Limb (tissue), 2 donors: ENCODE measurements at regions not wholly inside any gene's neighbourhood (a gene's known extent, or its start where the extent isn't known, plus 50 kb on each side); places are given as distances from the start of the nearest gene placed in this dataset.

Experiments used
- DNase-seq, 2 donors: peaks; one replicate each; pipeline ENCODE4 v3.0.0-alpha.2; 2016; ENCODE audit errors: extremely low spot score in 2 of 2

DNA sequence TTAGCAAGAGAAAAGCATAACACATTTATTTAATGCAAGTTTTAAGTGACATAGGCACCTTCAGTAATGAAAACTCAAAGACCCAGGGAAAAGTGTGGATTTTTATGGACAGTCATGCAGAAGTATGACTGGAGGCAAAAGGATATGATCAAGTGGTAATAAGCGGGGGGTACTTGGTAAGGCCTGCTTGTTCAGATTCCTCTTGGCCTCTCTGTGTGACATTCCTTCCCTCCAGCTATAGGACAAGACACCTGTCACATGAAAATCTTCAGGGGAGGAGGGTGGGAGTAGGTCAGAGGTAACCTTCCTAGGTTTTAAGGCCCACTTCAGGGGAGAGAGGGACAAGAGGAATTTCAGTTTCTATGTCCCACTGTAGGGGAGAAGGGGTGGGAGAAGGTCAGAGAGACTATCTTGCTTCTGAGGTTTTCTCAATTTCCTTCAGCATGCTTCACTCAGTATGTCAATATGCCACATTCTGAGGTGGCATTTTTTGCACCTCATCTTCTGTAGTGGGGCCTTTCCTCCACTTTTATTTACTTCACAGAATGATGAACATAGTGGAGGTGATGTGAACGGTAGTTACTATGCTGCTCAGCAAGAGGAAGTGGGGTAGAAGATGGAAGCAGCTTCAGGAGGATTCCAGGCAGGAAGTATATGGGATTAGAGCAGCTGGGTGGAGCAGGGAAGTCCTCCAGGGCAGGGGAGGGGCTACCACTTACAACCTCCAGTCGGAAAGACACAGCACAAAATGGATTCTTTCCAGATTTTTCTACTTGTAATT, 73.2 kb upstream of the RFC3 start:
- no peak for DNase-seq

DNA sequence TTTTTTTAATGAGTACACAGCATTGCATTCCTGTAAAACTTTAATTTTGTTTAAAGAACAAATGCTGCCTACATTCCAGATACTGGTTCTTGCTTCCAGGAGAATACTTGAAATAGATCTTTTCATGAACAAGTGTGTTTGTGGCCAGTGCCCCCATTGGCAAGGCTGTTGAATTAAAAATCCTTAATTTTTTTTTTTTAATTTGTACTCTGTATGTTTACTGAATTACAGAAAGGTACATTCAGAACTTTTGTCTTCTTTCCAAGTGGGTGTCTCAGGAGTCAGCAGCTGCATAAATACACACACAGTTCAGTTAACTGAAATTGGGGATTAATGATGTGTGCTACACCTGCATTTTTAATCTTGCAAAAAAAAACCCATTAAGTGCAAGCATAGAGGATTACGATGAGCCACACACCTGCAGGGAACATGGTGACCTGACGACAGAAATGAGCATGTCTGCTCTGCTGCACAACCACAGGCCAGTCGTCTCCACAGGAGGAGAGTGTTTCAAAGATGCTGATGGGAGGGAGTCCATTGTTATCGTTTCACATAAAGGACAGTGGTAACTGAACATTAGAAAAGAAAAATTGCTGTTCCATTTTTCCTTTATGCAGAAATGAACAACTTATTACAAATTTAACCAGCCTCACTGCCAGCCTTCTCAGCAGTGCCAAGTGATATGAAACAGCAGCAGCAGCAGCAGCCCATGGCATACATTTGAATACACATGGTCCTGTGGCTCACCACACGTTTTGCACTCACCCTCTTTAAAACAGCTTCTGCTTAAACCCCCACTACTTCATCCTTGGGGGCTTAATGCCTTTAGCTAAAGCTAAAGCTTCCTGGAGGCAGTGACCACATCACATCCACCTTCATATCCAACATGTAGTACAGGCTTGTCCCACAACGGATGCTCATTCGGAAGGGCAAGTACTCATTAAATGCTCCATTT, 72.3 kb upstream of the RFC3 start:
- no peak for DNase-seq

DNA sequence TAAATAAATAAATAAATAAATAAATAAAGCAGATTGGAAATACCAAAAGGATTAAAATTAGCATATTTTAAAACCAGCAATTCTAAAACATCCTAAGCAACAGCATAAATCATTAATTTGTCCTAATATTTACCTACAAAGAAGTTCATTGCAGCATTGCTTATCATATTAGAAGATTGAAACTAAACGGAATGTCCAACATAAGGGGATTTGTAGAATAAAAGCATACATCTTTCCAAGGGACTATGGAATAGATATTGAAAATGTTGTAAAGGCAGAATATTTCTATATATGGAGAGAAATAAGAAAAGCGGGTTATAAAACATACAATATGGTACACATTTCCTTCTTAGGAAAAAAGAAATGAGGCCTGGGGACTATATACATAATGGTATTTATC, 71.1 kb upstream of the RFC3 start:
- DNase-seq: no peak

DNA sequence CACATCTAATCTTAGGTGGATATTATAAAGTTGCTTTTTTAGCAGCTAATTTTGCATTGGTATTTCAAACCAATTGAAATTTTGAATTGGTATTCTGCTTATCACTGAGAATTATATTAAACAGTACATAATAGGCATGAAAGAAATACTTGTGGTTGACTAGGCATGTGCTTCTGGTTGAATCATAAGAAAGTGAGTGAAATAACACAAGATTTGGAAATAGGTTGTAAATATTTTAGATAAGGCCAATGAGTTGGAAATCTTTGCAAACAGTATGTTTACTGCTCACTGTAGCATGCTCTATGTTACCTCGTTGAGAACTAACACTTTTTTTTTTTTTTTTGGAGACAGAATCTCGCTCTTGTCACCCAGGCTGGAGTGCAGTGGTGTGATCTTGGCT, 66.8 kb upstream of the RFC3 start:
- no peak for DNase-seq

DNA sequence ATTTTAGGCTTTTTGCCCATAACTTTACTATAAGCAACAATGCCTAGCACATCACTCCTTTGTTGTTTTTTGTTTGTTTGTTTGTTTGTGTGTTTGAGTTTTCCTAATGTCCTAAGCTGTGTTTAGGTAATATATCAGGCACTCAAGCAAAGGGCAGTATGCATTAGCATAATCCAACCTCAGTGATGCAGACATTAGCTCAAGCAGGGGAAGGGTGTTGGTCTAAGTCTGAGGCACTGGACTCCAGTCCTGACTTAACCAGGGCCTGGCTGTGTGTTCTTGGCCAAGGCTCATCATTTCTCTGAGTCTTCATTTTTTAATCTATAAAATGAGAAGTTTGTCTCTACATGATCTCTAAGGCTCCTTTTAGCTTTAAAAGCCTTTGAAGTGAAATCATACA, 65.9 kb upstream of the RFC3 start:
- DNase-seq: no peak

DNA sequence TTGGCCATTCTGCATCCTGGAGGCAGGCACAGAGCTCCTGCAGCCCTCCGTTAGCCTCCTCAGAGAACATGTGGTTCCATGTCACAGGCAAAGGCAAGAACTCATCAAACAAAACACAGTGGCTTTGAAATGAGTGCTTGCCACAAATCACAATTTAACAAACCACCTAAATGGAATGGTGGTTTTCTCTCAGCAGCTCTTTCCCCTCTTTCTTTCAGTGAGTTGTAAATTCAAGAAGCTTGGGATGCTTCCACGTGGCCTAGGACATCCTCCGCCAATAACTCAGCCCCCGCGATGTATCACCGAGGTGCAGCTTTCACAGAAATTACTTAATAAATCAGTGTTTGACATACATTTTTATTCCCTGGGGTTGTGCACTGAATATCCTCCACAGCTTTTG, 65.4 kb upstream of the RFC3 start:
- no peak for DNase-seq

- DNase-seq: no peak
These were observed 61.0 kb upstream of the RFC3 start for GRCh38 chr13:33756929-33757328.

- no peak for DNase-seq
These were observed 60.2 kb upstream of the RFC3 start for GRCh38 chr13:33757713-33758112.

- DNase-seq: no peak
These were observed 59.8 kb upstream of the RFC3 start for GRCh38 chr13:33758113-33758512.

GRCh38 chr13:33761740-33762139, 56.2 kb upstream of the RFC3 start:
- DNase-seq: no peak

- DNase-seq: no peak
These were observed 54.9 kb upstream of the RFC3 start for GRCh38 chr13:33763021-33763420.

- DNase-seq: no peak
These were observed 53.2 kb upstream of the RFC3 start for GRCh38 chr13:33764716-33765115.

DNA sequence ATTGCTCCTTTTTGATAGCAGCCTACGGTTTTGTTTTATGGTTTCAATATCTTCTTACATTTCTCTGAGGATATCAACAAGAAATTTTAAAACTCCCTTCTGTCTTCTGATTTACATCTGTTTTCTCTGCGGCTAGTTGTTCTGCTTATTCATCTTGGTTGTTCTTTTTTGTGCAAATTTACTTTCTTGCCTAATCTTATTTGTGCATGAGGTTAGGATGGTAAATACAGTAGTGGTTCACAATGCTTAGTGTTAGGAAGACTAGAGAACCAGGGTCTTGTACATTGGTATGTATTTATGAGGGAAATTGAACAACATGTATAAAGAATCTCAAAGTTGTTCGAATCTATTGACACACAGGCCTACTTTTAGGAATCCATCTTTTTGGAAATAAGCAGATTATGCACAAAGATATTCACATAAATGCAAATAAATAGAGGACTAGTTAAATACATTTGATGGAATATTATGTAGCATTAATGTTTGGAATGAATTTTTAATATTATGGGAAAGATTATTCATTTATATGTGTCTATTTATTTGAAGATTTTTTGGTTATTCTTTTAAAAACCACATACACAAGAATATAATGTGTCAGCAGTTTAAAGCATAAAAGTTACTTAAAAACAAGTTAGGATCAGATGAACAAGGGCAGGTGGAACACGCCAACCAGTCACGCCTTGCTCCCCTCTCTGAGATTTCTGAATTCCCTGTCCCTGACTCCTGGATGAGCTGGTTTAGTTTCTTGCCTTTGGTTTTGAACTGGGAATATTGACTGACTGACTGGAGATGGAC, 51.4 kb upstream of the RFC3 start:
- no peak for DNase-seq

GRCh38 chr13:33767140-33767539, 50.8 kb upstream of the RFC3 start:
- DNase-seq: no peak
